K562 (cell line): ENCODE measurements at regions not wholly inside any gene's neighbourhood (a gene's known extent, or its start where the extent isn't known, plus 50 kb on each side); places are given as distances from the start of the nearest gene placed in this dataset.

ENCODE experiments used
- ATAC-seq: fragments of 200-7000 bp; cut with Tn5 transposase; 3 replicates; pipeline ENCODE4 v1.9.1; 2020; ENCODE audit warnings: moderate library complexity
- BruUV-seq: library from RNA; stranded (reverse); fragments of 400-500 nt; replicated peaks from 2 replicates; lab custom pipeline; 2021; lab: Mats Ljungman, UMichigan
- CTCF ChIA-PET: fragments of 300-600 bp; formaldehyde crosslinking; extraction: SDS; loops from one replicate; lab custom pipeline; 2021; ENCODE audit warnings: low intra/inter-chr PET ratio; lab: Yijun Ruan, JAX
- POLR2A ChIA-PET: fragments of 300-600, 350-650 bp; sonication (Branson Sonifier 250); formaldehyde crosslinking; extraction: SDS; loops from one replicate; lab custom pipeline; 2021; ENCODE audit warnings: antibody characterized with exemption, inconsistent platforms; lab: Yijun Ruan, JAX
- DNase-seq, 4 experiments: peaks; one replicate each; pipeline versions ENCODE4 v3.0.0 to v3.0.0-alpha.2; 2011 to 2018; ENCODE audit warnings: low spot score in 3 of 4, mixed read lengths in 3 of 4; ENCODE audit errors: extremely low read depth in 1 of 4
- FAIRE-seq: peaks from 2 replicates; lab custom pipeline; 2011; peaks lifted over from hg19 to GRCh38; lab: Jason Lieb, UNC
- H2AFZ ChIP-seq: 2 replicates; pipeline ENCODE4 v1.6.0; 2011; ENCODE audit warnings: low read depth, low read length, control low read depth, inconsistent platforms
- H3K27ac ChIP-seq: fragments of 200-600 bp; 3 replicates; pipeline ENCODE4 v1.8.0; 2011; ENCODE audit warnings: low read depth, mild to moderate bottlenecking, control low read depth, inconsistent platforms, low read length, moderate library complexity, mixed read lengths; ENCODE audit errors: extremely low read depth
- H3K27me3 ChIP-seq, 2 experiments: fragments of 300-600 bp in 1 of 2; 2 replicates in 1 of 2; 3 replicates in 1 of 2; pipeline versions ENCODE4 v1.6.0 to v1.8.0; 2011; ENCODE audit warnings: inconsistent platforms in 2 of 2, low read length in 2 of 2, mild to moderate bottlenecking in 1 of 2, mixed read lengths in 1 of 2, moderate library complexity in 1 of 2; ENCODE audit not compliant: control insufficient read depth in 2 of 2, insufficient read depth in 2 of 2
- H3K36me3 ChIP-seq: fragments of 300-600 bp; 3 replicates; pipeline ENCODE4 v1.8.0; 2011; ENCODE audit warnings: mild to moderate bottlenecking, low read length, inconsistent platforms; ENCODE audit not compliant: control insufficient read depth, insufficient read depth
- H3K4me1 ChIP-seq, 2 experiments: fragments of 200-600 bp in 1 of 2; replicated peaks in 1 of 2; 2 replicates in 1 of 2; 3 replicates in 1 of 2; pipeline versions ENCODE4 v1.5.1 to v1.8.0; 2011; ENCODE audit warnings: inconsistent platforms in 2 of 2, low read length in 2 of 2, mild to moderate bottlenecking in 1 of 2, mixed read lengths in 1 of 2, moderate library complexity in 1 of 2; ENCODE audit not compliant: control insufficient read depth in 2 of 2, insufficient read depth in 2 of 2
- H3K4me2 ChIP-seq: 2 replicates; pipeline ENCODE4 v1.6.1; 2011; ENCODE audit warnings: low read length, control low read depth, inconsistent platforms, mixed read lengths; ENCODE audit not compliant: insufficient read depth
- H3K4me3 ChIP-seq: fragments of 200-600 bp; sonication (generic), shearing (Covaris generic); 2 replicates; pipeline ENCODE4 v1.5.1; 2016; ENCODE audit warnings: control low read depth, inconsistent platforms
- H3K79me2 ChIP-seq: fragments of 200-600 bp; 3 replicates; pipeline ENCODE4 v1.8.0; 2011; ENCODE audit warnings: low read length, inconsistent platforms; ENCODE audit not compliant: control insufficient read depth, insufficient read depth
- H3K9ac ChIP-seq, 2 experiments: 2 replicates each; pipeline versions ENCODE4 v1.6.0 to v1.6.1; 2011; ENCODE audit warnings: low read depth in 2 of 2, low read length in 2 of 2, control low read depth in 1 of 2, inconsistent platforms in 1 of 2, mild to moderate bottlenecking in 1 of 2, mixed read lengths in 1 of 2; ENCODE audit not compliant: insufficient read depth in 1 of 2
- H3K9me1 ChIP-seq: one replicate; pipeline ENCODE4 v1.6.0; 2011; ENCODE audit warnings: inconsistent platforms, mild to moderate bottlenecking, low read length, moderate library complexity; ENCODE audit not compliant: control insufficient read depth, insufficient read depth
- H3K9me3 ChIP-seq: replicated peaks from 2 replicates; pipeline ENCODE4 v1.5.1; 2011; ENCODE audit warnings: low read depth, low read length, inconsistent platforms; ENCODE audit not compliant: control insufficient read depth, insufficient read depth
- H4K20me1 ChIP-seq: replicated peaks from 2 replicates; pipeline ENCODE4 v1.6.1; 2011; ENCODE audit warnings: low read length, inconsistent platforms, mixed read lengths; ENCODE audit not compliant: control insufficient read depth, insufficient read depth
- PYGO2 ChIP-seq: fragments of 450-650 bp; IDR thresholded peaks from 2 replicates; pipeline ENCODE4 v1.6.1; 2016; ENCODE audit warnings: mild to moderate bottlenecking, missing genetic modification characterization, moderate library complexity, missing compliant biosample characterization
- RHOXF2B ChIP-seq: fragments of 250-450 bp; sonication (Bioruptor Pico); conservative IDR thresholded peaks from 2 replicates; pipeline ENCODE4 v1.5.1; 2021
- ZBTB40 ChIP-seq, 2 experiments: fragments of 450-650 bp in 1 of 2; sonication (generic) in 1 of 2; formaldehyde crosslinking in 1 of 2; IDR thresholded peaks; 2 replicates each; pipeline versions ENCODE4 v1.7.1 to v1.9.0; 2016 to 2022; ENCODE audit warnings: inconsistent platforms in 1 of 2, mild to moderate bottlenecking in 1 of 2, missing genetic modification reagents in 1 of 2
- ZNF311 ChIP-seq: fragments of 250-450 bp; sonication (Bioruptor Pico); IDR thresholded peaks from 2 replicates; pipeline ENCODE4 v1.4.0; 2020; ENCODE audit warnings: mild to moderate bottlenecking, moderate library complexity
- ZNF347 ChIP-seq: fragments of 450-650 bp; formaldehyde crosslinking; IDR thresholded peaks from 2 replicates; pipeline ENCODE4 v1.4.0; 2020; ENCODE audit warnings: low read depth, mild to moderate bottlenecking, moderate library complexity
- WGBS: fragments of 100-300 bp; shearing (Covaris generic); methylation state at CpG from one replicate; pipeline ENCODE4 v1.1.6; 2016; ENCODE audit warnings: low coverage, mixed read lengths; ENCODE audit not compliant: insufficient coverage; ENCODE audit errors: missing lambda C conversion rate; 5-methylcytosine and 5-hydroxymethylcytosine counted together
- in situ Hi-C: fragments of 300-500 bp; cut with MboI; formaldehyde crosslinking; loops from 4 replicates; pipeline ENCODE4 v1.15.0; 2018; ENCODE audit warnings: inconsistent platforms, mixed read lengths
- intact Hi-C: fragments of 100-400 bp; cut with micrococcal nuclease; formaldehyde crosslinking; loops from 2 replicates; pipeline ENCODE4 v1.14.2; 2022
- TF ChIP-seq, protein P1 (sequence below): fragments of 250-450 bp; sonication (Bioruptor Pico); IDR thresholded peaks from 2 replicates; pipeline ENCODE4 v1.5.0; 2020; ENCODE audit warnings: mild to moderate bottlenecking, borderline replicate concordance

- ChIA-PET POLR2A (no interaction called here), CTCF (no interaction called here)
- H4K20me1 ChIP-seq: no peaks in the 10 kb centered on the region
- no peak for TF ChIP-seq PYGO2
- TF ChIP-seq ZBTB40 (IDR thresholded peaks at IDR 0.05): peak; percentile 82
- no peak for TF ChIP-seq ZBTB40 (CRISPR knock-in tag; IDR thresholded peaks at IDR 0.05)
- no peak for TF ChIP-seq ZNF311 (CRISPR knock-in tag)
- TF ChIP-seq, protein P1, sequence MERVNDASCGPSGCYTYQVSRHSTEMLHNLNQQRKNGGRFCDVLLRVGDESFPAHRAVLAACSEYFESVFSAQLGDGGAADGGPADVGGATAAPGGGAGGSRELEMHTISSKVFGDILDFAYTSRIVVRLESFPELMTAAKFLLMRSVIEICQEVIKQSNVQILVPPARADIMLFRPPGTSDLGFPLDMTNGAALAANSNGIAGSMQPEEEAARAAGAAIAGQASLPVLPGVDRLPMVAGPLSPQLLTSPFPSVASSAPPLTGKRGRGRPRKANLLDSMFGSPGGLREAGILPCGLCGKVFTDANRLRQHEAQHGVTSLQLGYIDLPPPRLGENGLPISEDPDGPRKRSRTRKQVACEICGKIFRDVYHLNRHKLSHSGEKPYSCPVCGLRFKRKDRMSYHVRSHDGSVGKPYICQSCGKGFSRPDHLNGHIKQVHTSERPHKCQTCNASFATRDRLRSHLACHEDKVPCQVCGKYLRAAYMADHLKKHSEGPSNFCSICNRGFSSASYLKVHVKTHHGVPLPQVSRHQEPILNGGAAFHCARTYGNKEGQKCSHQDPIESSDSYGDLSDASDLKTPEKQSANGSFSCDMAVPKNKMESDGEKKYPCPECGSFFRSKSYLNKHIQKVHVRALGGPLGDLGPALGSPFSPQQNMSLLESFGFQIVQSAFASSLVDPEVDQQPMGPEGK: no peak
- no peak for TF ChIP-seq RHOXF2B (CRISPR knock-in tag)
- TF ChIP-seq ZNF347 (CRISPR knock-in tag): no peak
- peak overlapping the region; percentile 76 for H2AFZ ChIP-seq
- H3K27ac ChIP-seq: peak overlapping the region; percentile 67
- DNase-seq: no peak
- in situ Hi-C loops: no loop called here
- intact Hi-C loops: no loop called here
- peak overlapping the region in 1 of 2 experiments; percentile 46; a peak in 1 of 4 replicates for H3K9ac ChIP-seq
- no peak for ATAC-seq
- no peaks in the 10 kb centered on the region for H3K9me3 ChIP-seq
- no TSS peak for BruUV-seq
- 35% methylated on average over 1 of the region's 1 CpG for WGBS
- H3K9me1 ChIP-seq: no peaks in the 10 kb centered on the region
- no peaks in the 10 kb centered on the region for H3K79me2 ChIP-seq
- FAIRE-seq: no peak
- peaks cover 4 to 69% of the 10 kb centered on the region in 2 experiments for H3K4me1 ChIP-seq
- no peak overlapping the region; the same call in 1 of the 2 replicates for H3K4me2 ChIP-seq
- H3K27me3 ChIP-seq: no peaks in the 10 kb centered on the region
- no peak overlapping the region for H3K4me3 ChIP-seq
- H3K36me3 ChIP-seq: no peaks in the 10 kb centered on the region
Measured at GRCh38 chr4:80136270-80136669, 61.0 kb upstream of the PRDM8 start.
